ENCODE measurements at regions not wholly inside any gene's neighbourhood (a gene's known extent, or its start where the extent isn't known, plus 50 kb on each side); places are given as distances from the start of the nearest gene placed in this dataset.
A peak's percentile ranks its signal among the peaks of the same experiment; 100 is the strongest.

- Histone ChIP-seq H3K4me2 (ENCODE audit: low read depth, low read length) (peak overlapping the region; percentile 56), H3K18ac (ENCODE audit: low read depth, low read length) (no peak overlapping the region), H4K5ac (ENCODE audit: low read depth, low read length) (no peak overlapping the region), H4K8ac (ENCODE audit: low read depth in 2 of 2, low read length in 2 of 2) (no peak overlapping the region), H3K4me3 (ENCODE audit: insufficient read depth, low read depth, low read length) (peak overlapping the region; percentile 20; the same call in 1 of the 2 replicates), H3K4ac (ENCODE audit: low read depth, low read length) (no peak overlapping the region), H3K4me1 (ENCODE audit: control insufficient read depth, insufficient read depth, low read length) (no peaks in the 10 kb centered on the region; the same call in 1 of the 2 replicates), H3K23ac (ENCODE audit: low read depth, low read length) (no peak overlapping the region), H3K9ac (ENCODE audit: low read depth, low read length) (no peak overlapping the region), H3K56ac (ENCODE audit: extremely low read depth, insufficient read depth, low read length) (no peak overlapping the region), H3K9me3 (ENCODE audit: control insufficient read depth, insufficient read depth, low read length) (no peaks in the 10 kb centered on the region), H2AK5ac (ENCODE audit: low read depth, low read length) (no peak overlapping the region), H2AK9ac (replicated peaks; ENCODE audit: low read depth, low read length, poor library complexity) (no peak overlapping the region), H2AFZ (replicated peaks; ENCODE audit: low read length, poor library complexity) (peak overlapping the region; percentile 41), H4K20me1 (ENCODE audit: insufficient read depth, low read length) (no peaks in the 10 kb centered on the region), H3K27me3 (ENCODE audit: control insufficient read depth, insufficient read depth, low read length) (peaks cover 50% of the 10 kb centered on the region), H2BK120ac (ENCODE audit: low read depth, low read length) (no peak overlapping the region), H3K79me1 (ENCODE audit: low read depth in 1 of 2, low read length in 2 of 2) (no peaks in the 10 kb centered on the region), H3K36me3 (ENCODE audit: control insufficient read depth, insufficient read depth, low read length) (no peaks in the 10 kb centered on the region), H2BK15ac (ENCODE audit: low read depth, low read length) (no peak overlapping the region), H3K9me1 (ENCODE audit: insufficient read depth, low read length) (no peaks in the 10 kb centered on the region), H3K14ac (replicated peaks; ENCODE audit: low read depth, low read length) (no peak overlapping the region), H3K27ac (ENCODE audit: insufficient read depth, low read length) (no peak overlapping the region), H2BK20ac (ENCODE audit: low read depth, low read length) (no peak overlapping the region), H4K91ac (ENCODE audit: insufficient read depth, low read depth, low read length) (no peak overlapping the region), H2BK5ac (ENCODE audit: low read depth, low read length, poor library complexity, severe bottlenecking) (no peak overlapping the region)
- peak; percentile 89 for ATAC-seq (ENCODE audit: low read depth)
- CTCF ChIA-PET: no interaction called here
- POLR2A ChIA-PET (ENCODE audit: unreplicated experiment): no interaction called here
- intact Hi-C loops (cut with micrococcal nuclease) (no loop called here), dilution Hi-C loops (cut with HindIII; ENCODE audit: low sequenced_read_pairs, unreplicated experiment) (no loop called here), in situ Hi-C loops (cut with MboI; ENCODE audit: low sequenced_read_pairs) (no loop called here)
- 0% methylated on average over 36 of the region's 61 CpGs; no CpG with 5 or more reads in 1 of the 2 experiments for WGBS, 2 experiments (ENCODE audit: extremely low coverage in 2 of 2, insufficient read length in 1 of 2)
- no peak for DNase-seq
- no TSS peak for BruUV-seq (replicated peaks)
- no peak for TF ChIP-seq SMC3 (IDR thresholded peaks at IDR 0.05; ENCODE audit: low read depth, low read length)
- TF ChIP-seq MXI1 (IDR thresholded peaks at IDR 0.05; ENCODE audit: borderline replicate concordance, low read depth, low read length): no peak
- no peak for TF ChIP-seq POLR2A (IDR thresholded peaks at IDR 0.05; ENCODE audit: low read depth, low read length)
- TF ChIP-seq BHLHE40 (IDR thresholded peaks at IDR 0.05; ENCODE audit: low read depth, low read length): no peak
- TF ChIP-seq MAFK (IDR thresholded peaks at IDR 0.05; ENCODE audit: low read depth, low read length): no peak
- no peak for TF ChIP-seq USF2 (IDR thresholded peaks at IDR 0.05; ENCODE audit: low read depth, low read length)
- no peak for TF ChIP-seq CTCF (conservative IDR thresholded peaks at IDR 0.05; ENCODE audit: low read depth, low read length)
- TF ChIP-seq MAZ (IDR thresholded peaks at IDR 0.05; ENCODE audit: borderline replicate concordance, low read depth, low read length): no peak
- TF ChIP-seq FOS (IDR thresholded peaks at IDR 0.05; ENCODE audit: low read depth, low read length): no peak
- TF ChIP-seq, protein P1, sequence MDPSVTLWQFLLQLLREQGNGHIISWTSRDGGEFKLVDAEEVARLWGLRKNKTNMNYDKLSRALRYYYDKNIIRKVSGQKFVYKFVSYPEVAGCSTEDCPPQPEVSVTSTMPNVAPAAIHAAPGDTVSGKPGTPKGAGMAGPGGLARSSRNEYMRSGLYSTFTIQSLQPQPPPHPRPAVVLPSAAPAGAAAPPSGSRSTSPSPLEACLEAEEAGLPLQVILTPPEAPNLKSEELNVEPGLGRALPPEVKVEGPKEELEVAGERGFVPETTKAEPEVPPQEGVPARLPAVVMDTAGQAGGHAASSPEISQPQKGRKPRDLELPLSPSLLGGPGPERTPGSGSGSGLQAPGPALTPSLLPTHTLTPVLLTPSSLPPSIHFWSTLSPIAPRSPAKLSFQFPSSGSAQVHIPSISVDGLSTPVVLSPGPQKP (IDR thresholded peaks at IDR 0.05; ENCODE audit: borderline replicate concordance, low read depth, low read length): no peak
- no peak for TF ChIP-seq NFE2L2 (IDR thresholded peaks at IDR 0.05; ENCODE audit: low read depth, low read length)
- TF ChIP-seq RFX5 (IDR thresholded peaks at IDR 0.05; ENCODE audit: low read depth, low read length): no peak
- no peak for TF ChIP-seq RCOR1 (IDR thresholded peaks at IDR 0.05; ENCODE audit: insufficient replicate concordance, low read length)
- no peak for TF ChIP-seq CEBPB (IDR thresholded peaks at IDR 0.05; ENCODE audit: low read depth, low read length)
- no peak for TF ChIP-seq RAD21 (IDR thresholded peaks at IDR 0.05; ENCODE audit: low read length)
Measured at GRCh38 chr13:94967183-94968039, 255.1 kb upstream of the SOX21 start.
